ENCODE measurements at regions not wholly inside any gene's neighbourhood (a gene's known extent, or its start where the extent isn't known, plus 50 kb on each side); places are given as distances from the start of the nearest gene placed in this dataset.

- DNase-seq, result no peak
Observed at GRCh38 chr3:8441969-8442559, 59.6 kb upstream of the LMCD1 start.

GRCh38 chr3:8442993-8443650, 58.5 kb upstream of the LMCD1 start:
- no peak for DNase-seq

GRCh38 chr3:8443829-8444791, 57.5 kb upstream of the LMCD1 start:
- DNase-seq, result no peak

- no peak for DNase-seq
Observed at GRCh38 chr3:8444883-8445282, 56.7 kb upstream of the LMCD1 start.

- no peak for DNase-seq
Observed at GRCh38 chr3:8445861-8446260, 55.8 kb upstream of the LMCD1 start.

GRCh38 chr3:8446845-8447244, 54.8 kb upstream of the LMCD1 start:
- no peak for DNase-seq

- no peak for DNase-seq
Observed at GRCh38 chr3:8450618-8451017, 51.0 kb upstream of the LMCD1 start.

GRCh38 chr3:8451696-8452095, 49.9 kb upstream of the LMCD1 start:
- DNase-seq, result no peak
